Middle frontal gyrus (tissue), 1 donor: ENCODE measurements at regions not wholly inside any gene's neighbourhood (a gene's known extent, or its start where the extent isn't known, plus 50 kb on each side); places are given as distances from the start of the nearest gene placed in this dataset.
A peak's percentile ranks its signal among the peaks of the same experiment; 100 is the strongest.
"Not testable (repeated sequence)": the region's sequence is repeated elsewhere in the genome, so short reads cannot be mapped to it uniquely, and the experiment has no call there.

Experiments used
- DNase-seq: peaks from one replicate; pipeline ENCODE4 v3.0.0-alpha.2; 2015; ENCODE audit warnings: low spot score; ENCODE audit errors: extremely low spot score

DNA sequence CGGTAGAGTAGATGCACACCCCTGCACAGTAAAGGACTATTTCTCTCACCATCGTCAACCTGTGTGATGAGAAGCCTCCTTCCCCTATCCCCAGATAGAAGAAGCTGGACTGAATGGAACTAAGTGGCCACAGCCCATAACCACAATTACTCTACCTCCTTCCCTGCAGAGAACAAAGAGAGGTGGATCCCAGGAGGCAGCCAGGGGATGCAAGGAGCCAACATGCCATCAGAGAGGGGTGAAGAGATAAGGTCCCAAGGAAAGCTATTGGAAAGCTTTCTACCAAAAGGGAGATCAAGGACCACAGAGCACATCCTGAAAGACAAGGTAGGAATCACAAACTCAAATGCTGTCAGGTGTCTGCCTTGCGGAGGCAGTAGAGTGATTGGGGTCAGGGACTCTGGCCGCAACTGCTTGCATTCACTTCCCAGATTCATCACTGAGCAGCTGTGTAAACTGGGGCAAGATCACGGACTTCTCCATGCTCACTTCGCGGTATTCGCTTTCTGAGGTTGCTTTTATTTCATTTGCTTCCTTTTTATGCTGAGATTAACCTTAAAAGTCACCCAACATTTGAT lies 81.6 kb upstream of the MYO3A start:
- no peak for DNase-seq

DNA sequence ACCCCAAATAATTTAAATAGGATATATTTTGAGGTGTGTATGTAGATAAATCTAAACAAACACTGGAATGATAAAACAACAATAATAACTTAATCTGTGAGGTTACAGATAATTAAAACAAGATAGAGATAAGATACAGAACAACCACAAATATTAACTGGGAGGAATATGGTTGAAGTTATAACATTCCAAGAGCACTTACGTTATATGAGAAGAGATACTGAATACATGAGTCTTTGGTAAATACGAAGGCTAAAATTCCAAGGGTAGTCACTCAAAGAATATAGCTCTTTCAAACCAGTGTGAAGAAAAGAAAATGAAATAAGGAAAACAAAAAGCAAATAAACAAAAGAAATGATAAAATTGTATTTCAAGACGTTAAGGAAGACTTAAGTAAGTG lies 76.0 kb upstream of the MYO3A start:
- no peak for DNase-seq

DNA sequence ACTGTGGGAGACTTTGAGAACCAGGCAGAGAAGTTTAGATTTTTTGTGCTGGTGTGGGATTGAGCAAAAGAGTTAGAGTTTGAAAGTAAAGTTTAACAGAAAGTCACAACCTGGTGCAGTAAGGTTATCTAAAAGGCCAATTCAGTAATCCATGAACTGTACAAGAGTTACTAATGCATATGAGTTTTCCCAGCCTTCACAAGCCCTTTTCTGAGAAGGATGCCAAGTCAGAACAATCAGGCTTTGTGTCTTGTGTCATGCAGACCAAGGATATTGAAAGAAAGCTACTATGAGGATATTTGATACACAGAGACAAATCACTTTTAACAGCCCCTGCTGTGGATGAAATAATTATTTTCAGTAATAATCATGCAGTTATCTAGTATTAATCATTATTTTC lies 68.8 kb upstream of the MYO3A start:
- no peak for DNase-seq

DNA sequence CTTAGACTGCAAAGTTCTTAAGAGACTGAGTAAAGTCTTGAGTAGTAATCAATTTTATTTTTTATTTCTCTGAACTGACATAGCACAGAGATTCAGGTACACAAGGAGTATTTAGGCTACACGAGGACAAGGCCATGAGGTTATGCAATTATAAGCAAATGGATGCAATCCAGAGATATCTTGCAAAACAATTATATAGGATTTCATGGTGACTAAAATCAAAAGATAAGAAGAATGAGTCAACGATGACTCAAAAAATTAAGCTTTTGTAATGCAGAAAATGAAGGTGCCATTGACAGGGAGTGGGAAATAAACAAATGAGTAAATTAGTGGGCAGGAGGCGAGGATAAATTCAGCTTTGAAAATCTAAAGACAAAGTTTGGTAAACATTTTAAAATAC lies 66.7 kb upstream of the MYO3A start:
- no peak for DNase-seq

DNA sequence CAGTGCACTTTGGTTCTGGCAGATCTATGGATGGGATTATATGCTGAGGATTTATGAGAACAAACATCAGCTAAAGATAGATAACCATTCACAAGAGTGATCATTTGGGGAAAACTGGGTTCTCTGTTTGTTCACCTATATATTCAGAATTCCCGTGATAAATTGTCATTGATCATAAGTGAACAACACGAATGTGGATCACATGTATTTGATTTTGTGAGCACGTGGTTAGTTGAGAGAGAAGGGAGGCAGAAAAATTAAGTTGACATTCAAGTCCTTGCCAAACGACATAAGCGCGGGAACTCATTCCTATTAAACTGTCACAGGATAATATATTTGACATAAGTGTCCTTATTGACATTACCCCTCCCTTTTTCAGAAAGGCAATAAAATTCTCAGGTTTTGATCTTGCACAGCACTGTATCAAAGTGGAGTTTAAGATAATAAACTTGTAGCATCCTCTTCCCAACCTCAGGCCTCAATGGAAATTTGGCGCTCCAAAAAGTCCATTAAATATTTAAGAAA lies 64.9 kb upstream of the MYO3A start:
- DNase-seq: no peak

DNA sequence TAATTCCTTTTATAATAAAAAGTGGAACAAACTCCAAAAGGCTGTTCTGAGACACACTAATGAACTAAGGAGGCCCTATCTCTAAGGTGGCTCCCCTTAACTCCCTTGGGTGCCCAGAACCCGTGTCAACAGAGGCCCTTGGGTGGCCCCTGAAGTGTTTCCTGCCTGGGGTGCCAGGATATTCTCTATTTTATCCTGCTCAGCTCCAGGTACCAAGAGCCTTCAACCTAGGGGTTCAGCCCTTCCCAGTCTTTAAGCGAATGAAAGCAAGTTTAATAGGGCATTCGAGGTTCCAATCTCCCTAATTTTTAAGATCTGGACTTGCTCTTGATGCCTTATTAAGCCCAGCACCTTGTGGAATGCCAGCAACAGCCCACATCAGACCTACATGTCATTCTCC lies 64.4 kb upstream of the MYO3A start:
- DNase-seq: no peak

DNA sequence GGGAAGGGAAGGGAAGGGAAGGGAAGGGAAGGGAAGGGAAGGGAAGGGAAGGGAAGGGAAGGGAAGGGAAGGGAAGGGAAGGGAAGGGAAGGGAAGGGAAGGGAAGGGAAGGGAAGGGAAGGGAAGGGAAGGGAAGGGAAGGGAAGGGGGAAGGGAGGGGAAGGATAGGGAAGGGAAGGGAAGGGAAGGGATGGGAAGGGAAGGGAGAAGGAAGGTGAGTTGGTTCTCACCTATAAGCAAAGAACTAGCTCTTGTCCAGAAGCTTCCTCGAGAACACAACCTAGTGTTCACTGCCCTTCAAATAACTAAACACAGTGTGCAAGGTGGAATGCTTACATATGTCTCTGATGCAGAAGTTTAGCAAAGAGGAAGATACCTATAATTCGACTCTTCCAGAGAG lies 59.6 kb upstream of the MYO3A start:
- DNase-seq: not testable (repeated sequence)

DNA sequence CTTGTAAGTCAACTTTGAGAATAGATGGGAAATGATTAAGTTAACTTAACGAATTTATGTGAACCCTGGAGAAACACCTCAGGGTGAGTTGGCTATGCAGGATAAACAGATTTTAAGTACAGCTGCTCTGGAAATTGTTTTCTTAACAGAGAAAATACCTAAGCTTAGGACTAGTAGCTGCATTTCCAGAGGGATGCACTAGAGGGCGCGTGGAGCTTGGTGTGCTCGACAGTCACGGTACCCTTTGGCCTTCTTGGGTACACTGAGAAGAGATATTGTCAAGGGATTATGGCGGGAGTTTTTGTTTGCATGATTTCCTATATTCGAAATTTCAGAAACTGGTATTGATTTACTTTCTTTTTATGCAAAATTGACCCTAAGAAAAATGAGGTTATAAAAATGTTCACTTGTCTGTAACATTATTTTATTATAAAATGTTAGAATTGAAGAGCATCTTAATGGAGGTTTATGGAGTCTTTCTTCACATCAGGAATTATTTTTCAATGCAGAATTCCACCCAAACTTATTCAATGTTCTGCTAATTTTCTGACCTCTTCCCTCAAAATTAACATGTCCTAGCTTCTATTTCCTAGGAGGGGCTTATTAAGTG lies 58.4 kb upstream of the MYO3A start:
- DNase-seq: peak; percentile 62

DNA sequence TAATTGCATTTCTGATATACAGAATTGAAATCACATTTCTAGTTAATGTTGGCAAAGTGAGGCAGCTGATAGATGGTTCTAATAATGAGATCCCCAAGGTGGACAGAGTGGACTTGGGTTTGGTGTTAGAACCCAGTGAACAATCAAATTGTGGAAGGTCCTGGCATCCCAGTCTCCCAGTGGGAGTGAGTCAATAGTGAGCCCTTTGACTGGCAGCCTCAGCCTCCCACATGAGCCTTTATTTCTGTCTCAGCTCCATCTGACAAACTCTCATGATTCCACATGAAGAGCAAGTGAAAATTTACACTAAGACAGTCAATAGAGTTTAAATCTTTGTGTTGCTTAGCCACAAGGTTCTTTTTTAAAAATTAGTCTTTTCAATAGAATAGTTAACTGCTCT lies 56.7 kb upstream of the MYO3A start:
- DNase-seq: no peak
